GM12864 (cell line): ENCODE measurements at regions not wholly inside any gene's neighbourhood (a gene's known extent, or its start where the extent isn't known, plus 50 kb on each side); places are given as distances from the start of the nearest gene placed in this dataset.

Experiments used
- DNase-seq: peaks from one replicate; pipeline ENCODE4 v3.0.0-alpha.2; 2011; ENCODE audit warnings: low read depth
- H3K4me3 ChIP-seq: 2 replicates; pipeline ENCODE4 v1.5.1; 2011; ENCODE audit warnings: mild to moderate bottlenecking, low read depth, low read length, control low read depth
- TF ChIP-seq, protein P1 (sequence below): IDR thresholded peaks from 2 replicates; pipeline ENCODE4 v1.5.1; 2011; ENCODE audit warnings: low read depth, mild to moderate bottlenecking, moderate library complexity, low read length, control low read depth, inconsistent platforms; ENCODE audit errors: missing control alignments

GRCh38 chr2:67669168-67669567, 272.0 kb downstream of the ETAA1 start:
- DNase-seq, result no peak
- H3K4me3 ChIP-seq, result no peak overlapping the region
- TF ChIP-seq, protein P1, sequence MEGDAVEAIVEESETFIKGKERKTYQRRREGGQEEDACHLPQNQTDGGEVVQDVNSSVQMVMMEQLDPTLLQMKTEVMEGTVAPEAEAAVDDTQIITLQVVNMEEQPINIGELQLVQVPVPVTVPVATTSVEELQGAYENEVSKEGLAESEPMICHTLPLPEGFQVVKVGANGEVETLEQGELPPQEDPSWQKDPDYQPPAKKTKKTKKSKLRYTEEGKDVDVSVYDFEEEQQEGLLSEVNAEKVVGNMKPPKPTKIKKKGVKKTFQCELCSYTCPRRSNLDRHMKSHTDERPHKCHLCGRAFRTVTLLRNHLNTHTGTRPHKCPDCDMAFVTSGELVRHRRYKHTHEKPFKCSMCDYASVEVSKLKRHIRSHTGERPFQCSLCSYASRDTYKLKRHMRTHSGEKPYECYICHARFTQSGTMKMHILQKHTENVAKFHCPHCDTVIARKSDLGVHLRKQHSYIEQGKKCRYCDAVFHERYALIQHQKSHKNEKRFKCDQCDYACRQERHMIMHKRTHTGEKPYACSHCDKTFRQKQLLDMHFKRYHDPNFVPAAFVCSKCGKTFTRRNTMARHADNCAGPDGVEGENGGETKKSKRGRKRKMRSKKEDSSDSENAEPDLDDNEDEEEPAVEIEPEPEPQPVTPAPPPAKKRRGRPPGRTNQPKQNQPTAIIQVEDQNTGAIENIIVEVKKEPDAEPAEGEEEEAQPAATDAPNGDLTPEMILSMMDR, result no peak

DNA sequence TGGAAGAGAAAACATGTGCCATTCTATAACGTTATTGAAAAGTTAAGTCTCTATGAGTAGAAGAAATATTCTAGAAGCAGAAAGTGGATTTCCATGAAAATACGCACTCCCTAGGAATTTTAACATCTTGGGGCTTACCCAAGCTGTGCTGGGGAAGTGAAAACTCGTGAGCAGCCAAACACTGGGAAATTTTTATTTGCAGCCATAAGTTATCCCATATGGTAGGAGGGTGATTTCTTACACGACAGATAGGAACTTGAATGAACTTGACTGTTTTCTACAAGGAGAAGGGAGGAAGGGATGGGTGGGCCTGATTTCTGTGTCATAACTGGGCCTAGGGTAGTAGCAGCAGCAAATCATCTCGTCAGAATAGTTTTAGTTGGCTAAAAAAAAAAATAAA, 272.6 kb downstream of the ETAA1 start:
- TF ChIP-seq, protein P1, result no peak
- H3K4me3 ChIP-seq, result no peak overlapping the region
- no peak for DNase-seq

DNA sequence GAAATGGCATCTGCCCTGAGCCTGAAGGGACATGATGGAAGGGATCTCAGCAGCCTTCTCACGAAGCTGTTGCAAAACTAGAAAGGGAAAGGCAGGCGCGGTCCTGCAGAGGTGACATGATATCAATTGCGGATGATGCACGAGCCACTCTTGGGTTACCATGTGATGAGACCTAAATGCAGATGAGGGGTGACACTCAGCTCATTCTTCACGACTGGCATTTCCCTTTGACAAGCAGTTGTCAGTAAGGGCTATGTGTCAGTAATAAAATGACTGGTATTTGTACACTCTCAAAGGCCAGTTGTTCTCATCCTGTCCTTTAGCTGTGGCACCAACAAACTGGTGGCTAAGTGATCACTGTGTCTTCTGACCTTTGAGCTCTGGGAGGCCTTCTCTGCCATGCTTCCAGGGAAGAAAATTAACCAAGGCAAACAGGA, 273.6 kb downstream of the ETAA1 start:
- no peak for DNase-seq

DNA sequence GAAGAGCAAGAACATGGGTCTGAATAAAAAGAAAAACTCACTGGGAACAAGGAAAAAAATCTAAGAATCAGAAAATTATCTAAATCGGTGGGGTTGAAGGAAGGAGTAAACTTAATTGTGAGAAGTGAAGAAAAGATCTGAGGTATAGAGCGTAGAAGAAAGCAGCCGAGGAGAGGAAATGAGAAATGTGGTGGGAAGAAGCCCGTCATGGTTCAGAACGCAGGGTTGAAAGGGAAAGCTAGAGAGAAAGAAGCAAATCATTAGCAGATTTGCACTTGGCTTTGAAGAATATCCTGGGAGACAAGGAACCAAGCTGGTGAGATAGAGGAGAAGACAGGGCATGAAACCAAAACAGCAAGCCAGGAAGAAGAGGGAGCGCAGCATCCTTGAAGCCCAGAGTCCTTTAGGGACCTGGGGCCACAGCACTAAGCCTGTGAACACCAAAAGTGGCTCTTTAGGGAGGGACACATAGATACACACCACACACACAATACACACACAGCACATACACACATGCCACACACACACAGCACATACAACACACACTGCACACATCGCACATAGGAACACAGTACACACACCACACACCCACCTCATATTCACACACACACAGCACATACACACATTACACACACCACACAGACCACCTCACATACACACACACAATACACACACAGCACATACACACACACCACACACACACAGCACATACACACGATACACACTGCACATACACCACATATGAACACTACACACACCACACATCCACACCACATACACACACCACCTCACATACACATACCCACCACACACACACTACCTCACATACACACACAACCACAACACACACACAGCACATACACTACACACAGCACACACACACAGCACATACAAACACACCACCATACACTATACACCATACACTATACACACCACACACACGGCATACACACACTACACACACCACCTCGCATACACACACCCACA, 274.6 kb downstream of the ETAA1 start:
- no peak overlapping the region for H3K4me3 ChIP-seq
- TF ChIP-seq, protein P1, result no peak
- DNase-seq, result no peak

More for the DNA sequence above, 273.6 kb downstream of the ETAA1 start:
- TF ChIP-seq, protein P1, result no peak
- H3K4me3 ChIP-seq, result no peak overlapping the region

DNA sequence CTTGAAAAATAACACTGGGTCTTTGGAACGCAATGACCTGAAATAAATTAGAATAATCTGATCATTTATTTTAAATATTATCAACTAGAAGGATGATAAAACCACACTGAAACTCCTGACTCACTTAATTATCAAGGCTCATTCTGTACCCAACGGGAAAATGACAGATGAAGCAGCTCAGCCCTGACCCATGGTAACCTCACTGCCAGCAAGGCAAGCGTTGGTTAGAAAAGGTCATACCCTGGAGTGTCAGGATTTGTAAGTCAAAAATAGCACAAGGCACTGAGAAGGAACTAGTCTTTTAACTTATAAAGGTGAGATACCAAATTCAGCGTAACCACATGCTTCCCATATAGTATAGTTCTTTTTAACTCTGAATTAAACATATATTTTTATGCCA, 277.5 kb downstream of the ETAA1 start:
- no peak for DNase-seq
- TF ChIP-seq, protein P1, result no peak
- H3K4me3 ChIP-seq, result no peak overlapping the region

DNA sequence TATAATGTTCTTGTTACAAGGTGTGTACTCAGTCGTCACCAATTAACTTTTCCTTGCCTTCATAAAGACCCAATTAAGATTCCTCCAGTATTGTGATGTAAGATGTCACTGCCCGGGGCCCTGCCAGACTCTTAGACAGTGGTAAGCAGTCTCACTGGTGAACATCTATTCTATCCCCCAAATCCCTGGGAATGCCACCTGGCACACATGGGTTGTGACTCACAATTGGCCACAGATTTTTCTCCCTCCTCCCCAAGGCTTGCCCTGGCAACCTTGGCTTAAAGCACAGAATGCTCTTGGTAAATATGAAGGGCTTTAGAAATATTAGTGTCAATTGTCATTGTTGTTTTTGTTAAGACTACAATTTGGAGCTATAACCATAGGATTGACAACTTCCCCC, 287.9 kb downstream of the ETAA1 start:
- no peak for DNase-seq
- no peak overlapping the region for H3K4me3 ChIP-seq
- TF ChIP-seq, protein P1, result no peak
